Rectal smooth muscle tissue (tissue), 1 donor: ENCODE measurements at regions not wholly inside any gene's neighbourhood (a gene's known extent, or its start where the extent isn't known, plus 50 kb on each side); places are given as distances from the start of the nearest gene placed in this dataset.

Source experiments
- H3K27ac ChIP-seq: one replicate; pipeline ENCODE4 v1.7.0; 2013; ENCODE audit warnings: low read depth, low read length, inconsistent platforms
- H3K27me3 ChIP-seq: one replicate; pipeline ENCODE4 v1.7.0; 2013; ENCODE audit warnings: low read length; ENCODE audit not compliant: control insufficient read depth, insufficient read depth
- H3K36me3 ChIP-seq: one replicate; pipeline ENCODE4 v1.7.0; 2013; ENCODE audit warnings: low read length; ENCODE audit not compliant: control insufficient read depth, insufficient read depth
- H3K4me1 ChIP-seq: one replicate; pipeline ENCODE4 v1.7.0; 2013; ENCODE audit warnings: low read length; ENCODE audit not compliant: control insufficient read depth, insufficient read depth
- H3K4me3 ChIP-seq: one replicate; pipeline ENCODE4 v1.7.0; 2013; ENCODE audit warnings: low read length
- H3K9ac ChIP-seq: one replicate; pipeline ENCODE4 v1.7.0; 2013; ENCODE audit warnings: low read length

DNA sequence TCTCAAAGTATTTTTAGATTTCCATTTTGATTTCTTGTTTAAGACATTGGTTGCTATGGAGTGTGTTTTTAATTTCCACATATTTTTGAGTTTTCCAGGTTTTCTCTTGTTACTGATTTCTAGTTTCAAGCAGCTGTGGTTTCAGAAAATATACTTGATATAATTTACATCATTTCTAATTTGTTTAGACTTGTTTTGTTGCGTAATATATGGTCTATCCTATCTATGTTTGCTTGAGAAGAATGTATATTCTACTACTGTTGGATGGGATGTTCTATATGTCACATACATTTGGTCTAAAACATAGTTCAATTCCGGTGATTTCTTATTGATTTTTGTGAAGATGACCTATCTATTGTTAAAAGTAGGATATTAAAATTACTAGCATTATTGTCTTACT, 170.5 kb upstream of the EMCN start:
- Histone ChIP-seq H3K4me1 (no peaks in the 10 kb centered on the region), H3K27ac (no peak overlapping the region), H3K27me3 (no peaks in the 10 kb centered on the region), H3K9ac (no peak overlapping the region), H3K4me3 (no peak overlapping the region), H3K36me3 (no peaks in the 10 kb centered on the region)

GRCh38 chr4:100682477-100683218, 164.8 kb upstream of the EMCN start:
- no peaks in the 10 kb centered on the region for H3K36me3 ChIP-seq
- H3K27me3 ChIP-seq, result no peaks in the 10 kb centered on the region
- H3K9ac ChIP-seq, result no peak overlapping the region
- H3K4me1 ChIP-seq, result no peaks in the 10 kb centered on the region
- no peak overlapping the region for H3K4me3 ChIP-seq
- no peak overlapping the region for H3K27ac ChIP-seq

DNA sequence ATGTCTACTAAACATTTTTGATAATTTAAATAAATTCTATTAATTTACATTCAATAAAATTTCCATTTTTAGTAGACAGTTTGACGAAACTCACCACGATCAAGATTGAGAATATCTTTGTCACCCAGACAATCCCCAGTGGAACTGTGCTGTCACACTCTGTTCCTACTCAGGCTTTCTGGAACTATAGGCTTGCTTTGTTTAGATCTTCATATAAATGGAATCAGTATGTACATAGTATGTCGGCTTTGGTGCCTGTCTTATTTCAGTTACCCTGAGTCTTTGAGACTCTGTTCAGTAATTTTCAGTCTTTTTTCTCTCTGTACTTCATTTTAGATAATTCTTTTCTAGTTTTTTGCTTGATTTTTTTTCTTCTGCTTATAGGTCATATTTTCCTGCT, 163.5 kb upstream of the EMCN start:
- H3K9ac ChIP-seq, result no peak overlapping the region

GRCh38 chr4:100679926-100680325, 162.1 kb upstream of the EMCN start:
- Histone ChIP-seq H3K9ac (no peak overlapping the region), H3K4me3 (no peak overlapping the region), H3K4me1 (no peaks in the 10 kb centered on the region), H3K36me3 (no peaks in the 10 kb centered on the region), H3K27ac (no peak overlapping the region), H3K27me3 (no peaks in the 10 kb centered on the region)

More for the DNA sequence above, 163.5 kb upstream of the EMCN start:
- Histone ChIP-seq H3K36me3 (no peaks in the 10 kb centered on the region), H3K27ac (no peak overlapping the region), H3K4me3 (no peak overlapping the region), H3K27me3 (no peaks in the 10 kb centered on the region), H3K4me1 (no peaks in the 10 kb centered on the region)

DNA sequence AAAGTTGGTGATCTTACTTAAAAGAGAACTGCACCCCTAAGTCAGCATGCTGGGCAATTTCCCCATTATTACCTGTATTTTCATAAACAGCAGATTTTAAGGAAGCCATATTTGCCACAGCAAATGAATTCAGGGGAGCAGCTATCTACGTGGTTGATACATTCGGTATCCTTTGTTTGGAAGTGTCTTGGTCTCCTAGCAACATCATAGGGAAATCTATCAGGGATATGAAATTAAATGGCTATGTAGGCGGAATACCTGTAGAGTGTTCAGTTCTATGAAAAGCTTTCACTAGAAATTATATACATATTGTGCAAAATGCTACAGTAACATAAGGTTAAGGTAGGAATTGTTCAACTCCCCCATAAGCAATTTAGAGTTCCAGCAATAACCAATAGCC, 157.2 kb upstream of the EMCN start:
- Histone ChIP-seq H3K4me1 (no peaks in the 10 kb centered on the region), H3K4me3 (no peak overlapping the region), H3K27ac (no peak overlapping the region), H3K36me3 (no peaks in the 10 kb centered on the region), H3K9ac (no peak overlapping the region), H3K27me3 (no peaks in the 10 kb centered on the region)

DNA sequence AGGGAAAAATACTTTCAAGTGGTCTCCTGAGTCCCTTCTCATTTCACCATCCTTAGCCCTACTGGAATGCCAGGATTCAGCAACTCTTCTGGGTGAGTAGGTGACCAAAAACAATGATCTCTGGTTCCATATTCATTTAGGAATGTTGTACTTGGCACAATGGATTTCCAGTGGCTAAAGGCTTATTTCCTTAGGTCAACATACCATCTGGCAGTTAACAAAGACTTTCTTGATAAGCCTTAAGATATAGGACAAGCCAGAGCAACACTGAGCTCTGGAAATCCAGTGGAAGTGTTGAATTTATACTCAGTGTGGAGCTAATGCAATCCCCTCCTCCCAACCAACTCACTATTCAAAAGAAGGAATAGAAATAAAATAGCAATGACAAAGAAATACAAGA, 139.4 kb upstream of the EMCN start:
- Histone ChIP-seq H3K36me3 (no peaks in the 10 kb centered on the region), H3K27me3 (no peaks in the 10 kb centered on the region), H3K4me1 (no peaks in the 10 kb centered on the region), H3K4me3 (no peak overlapping the region), H3K27ac (no peak overlapping the region), H3K9ac (no peak overlapping the region)

DNA sequence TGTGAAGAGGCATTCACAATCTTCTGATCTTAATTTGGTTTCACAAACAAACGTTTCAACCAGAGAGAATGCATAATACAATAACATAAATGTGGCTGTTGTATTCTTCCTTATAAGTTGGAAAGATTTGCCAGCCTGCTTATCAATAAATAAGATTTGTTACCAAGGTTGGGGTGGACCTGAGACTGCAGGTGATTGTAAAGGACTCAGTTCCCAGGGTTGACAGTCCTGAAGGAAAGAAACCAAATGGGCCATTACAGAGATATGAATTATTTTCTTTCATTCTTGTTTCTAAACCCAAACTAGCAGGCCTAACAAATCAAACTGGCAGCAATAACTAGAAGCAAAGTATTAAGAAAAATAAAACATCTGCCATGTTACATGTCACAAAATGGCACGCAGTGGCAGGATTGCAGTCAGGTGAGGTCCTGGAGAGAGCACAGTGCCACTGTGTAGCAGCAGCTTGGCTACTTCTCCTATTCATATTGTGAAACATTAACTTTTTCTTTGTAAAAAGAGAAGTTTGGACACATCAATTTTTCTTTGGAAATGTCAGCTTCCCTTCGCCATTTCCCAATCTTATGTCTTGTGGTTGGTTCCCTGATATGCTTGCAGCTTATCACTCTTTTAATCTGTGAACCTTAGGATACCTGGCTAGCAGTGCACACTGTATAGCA, 133.8 kb upstream of the EMCN start:
- Histone ChIP-seq H3K27ac (no peak overlapping the region), H3K27me3 (no peaks in the 10 kb centered on the region), H3K36me3 (no peaks in the 10 kb centered on the region), H3K4me1 (no peaks in the 10 kb centered on the region), H3K9ac (no peak overlapping the region), H3K4me3 (no peak overlapping the region)

DNA sequence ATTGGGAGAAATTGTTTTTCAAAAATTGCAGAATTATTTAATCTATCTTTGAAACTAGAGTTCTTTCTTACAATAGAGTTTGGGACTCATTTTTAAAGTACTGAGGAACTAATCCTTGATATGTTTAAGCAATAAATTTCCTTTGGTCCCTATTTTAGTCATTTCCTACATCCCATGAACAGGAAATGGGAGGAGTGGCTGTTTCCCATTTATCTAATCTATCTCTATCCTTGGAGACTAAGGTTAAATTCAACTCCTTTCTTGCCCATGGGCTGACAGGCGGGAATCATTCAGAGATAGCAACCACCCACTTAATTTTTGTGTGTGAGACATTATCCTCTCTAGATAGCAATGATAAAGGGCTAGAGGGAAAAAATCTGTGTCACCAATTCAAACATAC, 131.6 kb upstream of the EMCN start:
- no peak overlapping the region for H3K9ac ChIP-seq
- H3K4me1 ChIP-seq, result no peaks in the 10 kb centered on the region
- no peaks in the 10 kb centered on the region for H3K27me3 ChIP-seq
- no peak overlapping the region for H3K4me3 ChIP-seq
- H3K27ac ChIP-seq, result no peak overlapping the region
- no peaks in the 10 kb centered on the region for H3K36me3 ChIP-seq

- H3K27me3 ChIP-seq, result no peaks in the 10 kb centered on the region
- no peaks in the 10 kb centered on the region for H3K4me1 ChIP-seq
- no peak overlapping the region for H3K4me3 ChIP-seq
- H3K36me3 ChIP-seq, result no peaks in the 10 kb centered on the region
- no peak overlapping the region for H3K9ac ChIP-seq
- H3K27ac ChIP-seq, result no peak overlapping the region
Measured at GRCh38 chr4:100644150-100644549, 126.3 kb upstream of the EMCN start.

DNA sequence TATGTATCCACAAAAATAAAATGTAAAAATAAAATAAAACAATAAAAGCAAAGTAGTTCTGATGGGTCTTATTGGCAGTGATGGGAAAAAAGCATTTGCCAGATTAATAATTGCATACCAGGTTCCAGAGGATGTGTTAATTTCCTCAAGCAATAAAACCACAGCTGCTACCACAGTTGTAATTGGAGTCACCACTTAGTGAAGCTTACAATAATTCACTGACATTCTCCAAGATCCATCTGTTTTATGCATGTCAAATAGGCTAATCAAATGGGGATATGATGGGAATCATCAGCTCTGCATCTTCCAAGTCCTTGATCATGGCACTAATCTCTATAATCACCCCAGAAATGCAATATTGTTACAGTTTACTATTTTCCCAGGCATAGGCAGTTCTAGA, 123.5 kb upstream of the EMCN start:
- no peaks in the 10 kb centered on the region for H3K27me3 ChIP-seq
- no peak overlapping the region for H3K4me3 ChIP-seq
- H3K9ac ChIP-seq, result no peak overlapping the region
- H3K4me1 ChIP-seq, result no peaks in the 10 kb centered on the region
- H3K36me3 ChIP-seq, result no peaks in the 10 kb centered on the region
- no peak overlapping the region for H3K27ac ChIP-seq

GRCh38 chr4:100635899-100636298, 118.1 kb upstream of the EMCN start:
- Histone ChIP-seq H3K4me3 (no peak overlapping the region), H3K36me3 (no peaks in the 10 kb centered on the region), H3K9ac (no peak overlapping the region), H3K27me3 (no peaks in the 10 kb centered on the region), H3K4me1 (no peaks in the 10 kb centered on the region), H3K27ac (no peak overlapping the region)

DNA sequence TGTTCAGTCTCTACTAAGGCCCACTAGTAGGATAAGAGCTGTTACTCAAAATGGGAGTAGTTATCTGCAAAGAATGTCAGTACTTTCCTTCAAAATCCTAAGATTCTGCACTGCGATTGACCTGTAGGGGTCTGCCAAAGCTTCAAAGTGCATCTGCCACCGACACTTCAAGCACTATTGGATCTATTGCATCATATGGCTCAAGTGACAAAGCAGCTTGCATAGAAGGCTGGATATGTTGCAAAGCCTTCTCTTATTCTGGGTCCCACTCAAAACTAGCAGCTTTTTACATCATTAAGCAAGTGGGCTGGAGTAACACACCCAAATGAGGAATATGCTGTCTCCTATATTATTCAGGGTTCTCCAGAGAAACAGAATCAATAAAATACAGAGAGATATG, 115.4 kb upstream of the EMCN start:
- H3K4me3 ChIP-seq, result no peak overlapping the region
- no peaks in the 10 kb centered on the region for H3K27me3 ChIP-seq
- no peak overlapping the region for H3K9ac ChIP-seq
- H3K27ac ChIP-seq, result no peak overlapping the region
- H3K36me3 ChIP-seq, result no peaks in the 10 kb centered on the region
- no peaks in the 10 kb centered on the region for H3K4me1 ChIP-seq

DNA sequence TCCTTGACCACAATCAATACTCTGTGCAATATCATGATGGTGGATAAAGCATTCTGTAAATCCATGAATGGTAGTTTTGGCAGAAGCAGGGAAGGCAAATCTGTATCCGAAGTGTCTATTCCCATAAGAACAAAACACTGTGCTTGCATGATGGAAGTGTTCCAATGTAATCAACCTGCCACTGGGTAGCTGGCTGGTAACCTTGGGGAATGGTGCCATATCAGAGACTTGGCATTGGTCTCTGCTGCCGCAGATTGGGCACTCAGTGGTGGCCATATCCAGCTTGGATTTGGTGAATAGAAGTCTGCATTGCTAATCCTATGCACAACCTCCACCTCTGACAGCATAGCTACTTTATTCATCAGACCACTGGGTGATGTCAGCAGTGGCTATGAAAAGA, 114.3 kb upstream of the EMCN start:
- Histone ChIP-seq H3K4me1 (no peaks in the 10 kb centered on the region), H3K4me3 (no peak overlapping the region), H3K36me3 (no peaks in the 10 kb centered on the region), H3K9ac (no peak overlapping the region), H3K27me3 (no peaks in the 10 kb centered on the region), H3K27ac (no peak overlapping the region)
